Hepatocyte (in vitro differentiated cells): ENCODE measurements at regions not wholly inside any gene's neighbourhood (a gene's known extent, or its start where the extent isn't known, plus 50 kb on each side); places are given as distances from the start of the nearest gene placed in this dataset.
"Not testable (repeated sequence)": the region's sequence is repeated elsewhere in the genome, so short reads cannot be mapped to it uniquely, and the experiment has no call there.

Experiments used
- CTCF ChIP-seq: fragments of 200-600 bp; sonication (generic); IDR thresholded peaks from 2 replicates; pipeline ENCODE4 v1.5.1; 2016; ENCODE audit warnings: antibody characterized with exemption, mild to moderate bottlenecking; ENCODE audit not compliant: poor library complexity
- EZH2phosphoT487 ChIP-seq: fragments of 200-600 bp; sonication (generic); IDR thresholded peaks from one replicate; pipeline ENCODE4 v1.6.1; 2018; ENCODE audit warnings: antibody characterized with exemption, mild to moderate bottlenecking, low read depth, moderate library complexity; ENCODE audit not compliant: unreplicated experiment, severe bottlenecking

- not testable (repeated sequence) for TF ChIP-seq CTCF, EZH2phosphoT487
Observed at GRCh38 chr11:43168241-43168640, 143.6 kb upstream of the API5 start.
